ENCODE measurements at regions not wholly inside any gene's neighbourhood (a gene's known extent, or its start where the extent isn't known, plus 50 kb on each side); places are given as distances from the start of the nearest gene placed in this dataset.

GRCh38 chr6:164427728-164428402 is 881.5 kb downstream of the C6orf118 start:
- DNase-seq, result no peak

GRCh38 chr6:164424489-164424888 is 884.9 kb downstream of the C6orf118 start:
- no peak for DNase-seq

GRCh38 chr6:164419099-164419498 is 890.3 kb downstream of the C6orf118 start:
- DNase-seq, result no peak

GRCh38 chr6:164418262-164418588 is 891.2 kb downstream of the C6orf118 start:
- DNase-seq, result no peak

- no peak for DNase-seq
Observed at GRCh38 chr6:164417537-164418261, 891.7 kb downstream of the C6orf118 start.

- no peak for DNase-seq
Observed at GRCh38 chr6:164415832-164416563, 893.4 kb downstream of the C6orf118 start.

GRCh38 chr6:164414695-164415094 is 894.7 kb downstream of the C6orf118 start:
- DNase-seq, result no peak

- DNase-seq, result no peak
Observed at GRCh38 chr6:164412566-164412965, 896.8 kb downstream of the C6orf118 start.

- DNase-seq, result no peak
Observed at GRCh38 chr6:164410017-164410416, 899.4 kb downstream of the C6orf118 start.

- DNase-seq, result no peak
Observed at GRCh38 chr6:164409309-164410009, 899.9 kb downstream of the C6orf118 start.

- no peak for DNase-seq
Observed at GRCh38 chr6:164408868-164409267, 900.5 kb downstream of the C6orf118 start.

GRCh38 chr6:164404812-164405488 is 904.5 kb downstream of the C6orf118 start:
- DNase-seq, result no peak

- no peak for DNase-seq
Observed at GRCh38 chr6:164401871-164402270, 907.5 kb downstream of the C6orf118 start.

- DNase-seq, result no peak
Observed at GRCh38 chr6:164398647-164399046, 910.8 kb downstream of the C6orf118 start.

GRCh38 chr6:164396071-164397047 is 913.0 kb downstream of the C6orf118 start:
- no peak for DNase-seq

- no peak for DNase-seq
Observed at GRCh38 chr6:164379795-164380194, 929.6 kb downstream of the C6orf118 start.

- no peak for DNase-seq
Observed at GRCh38 chr6:164378330-164378729, 931.1 kb downstream of the C6orf118 start.

GRCh38 chr6:164377348-164377918 is 932.0 kb downstream of the C6orf118 start:
- DNase-seq, result no peak

GRCh38 chr6:164370773-164371172 is 938.6 kb downstream of the C6orf118 start:
- no peak for DNase-seq

- DNase-seq, result no peak
Observed at GRCh38 chr6:164359441-164359840, 944.9 kb downstream of the QKI start.

- DNase-seq, result no peak
Observed at GRCh38 chr6:164359036-164359435, 944.5 kb downstream of the QKI start.

All from activated naive CD4-positive, alpha-beta T cell treated with Interleukin-2 at 50 U/mL for 16 hours (primary cell).